ENCODE measurements at regions not wholly inside any gene's neighbourhood (a gene's known extent, or its start where the extent isn't known, plus 50 kb on each side); places are given as distances from the start of the nearest gene placed in this dataset.

GRCh38 chr10:21260066-21260465, 265.4 kb downstream of the SKIDA1 start:
- H3K9me1 ChIP-seq (ENCODE audit: control insufficient read depth, extremely low read depth, insufficient read depth, low read length), result no peaks in the 10 kb centered on the region

GRCh38 chr10:21257919-21258318, 267.6 kb downstream of the SKIDA1 start:
- Histone ChIP-seq H3K27me3 (ENCODE audit: control insufficient read depth, extremely low read depth, insufficient read depth, low read length) (no peaks in the 10 kb centered on the region), H3K4me1 (ENCODE audit: control insufficient read depth, extremely low read depth, insufficient read depth, low read length) (no peaks in the 10 kb centered on the region), H4K20me1 (ENCODE audit: control insufficient read depth, extremely low read depth, insufficient read depth, low read length) (no peaks in the 10 kb centered on the region), H3K9ac (ENCODE audit: control insufficient read depth, extremely low read depth, insufficient read depth, low read length) (no peak overlapping the region), H3K79me2 (ENCODE audit: control insufficient read depth, insufficient read depth, low read length) (no peaks in the 10 kb centered on the region), H3K9me1 (ENCODE audit: control insufficient read depth, extremely low read depth, insufficient read depth, low read length) (no peaks in the 10 kb centered on the region), H3K36me3 (ENCODE audit: control insufficient read depth in 2 of 2, extremely low read depth in 1 of 2, insufficient read depth in 2 of 2, low read length in 2 of 2) (no peaks in the 10 kb centered on the region), H3K4me3 (ENCODE audit: control insufficient read depth in 2 of 3, extremely low read depth in 1 of 3, insufficient read depth in 2 of 3, low read depth in 1 of 3, low read length in 3 of 3) (no peak overlapping the region), H3K9me3 (ENCODE audit: control insufficient read depth, low read depth, low read length) (no peaks in the 10 kb centered on the region), H3K27ac (ENCODE audit: control insufficient read depth, insufficient read depth, low read length) (no peak overlapping the region), H2AFZ (ENCODE audit: control insufficient read depth, low read length) (no peak overlapping the region), H3K4me2 (ENCODE audit: control insufficient read depth, extremely low read depth, insufficient read depth, low read depth, low read length) (no peak overlapping the region)
- TF ChIP-seq, protein P1, sequence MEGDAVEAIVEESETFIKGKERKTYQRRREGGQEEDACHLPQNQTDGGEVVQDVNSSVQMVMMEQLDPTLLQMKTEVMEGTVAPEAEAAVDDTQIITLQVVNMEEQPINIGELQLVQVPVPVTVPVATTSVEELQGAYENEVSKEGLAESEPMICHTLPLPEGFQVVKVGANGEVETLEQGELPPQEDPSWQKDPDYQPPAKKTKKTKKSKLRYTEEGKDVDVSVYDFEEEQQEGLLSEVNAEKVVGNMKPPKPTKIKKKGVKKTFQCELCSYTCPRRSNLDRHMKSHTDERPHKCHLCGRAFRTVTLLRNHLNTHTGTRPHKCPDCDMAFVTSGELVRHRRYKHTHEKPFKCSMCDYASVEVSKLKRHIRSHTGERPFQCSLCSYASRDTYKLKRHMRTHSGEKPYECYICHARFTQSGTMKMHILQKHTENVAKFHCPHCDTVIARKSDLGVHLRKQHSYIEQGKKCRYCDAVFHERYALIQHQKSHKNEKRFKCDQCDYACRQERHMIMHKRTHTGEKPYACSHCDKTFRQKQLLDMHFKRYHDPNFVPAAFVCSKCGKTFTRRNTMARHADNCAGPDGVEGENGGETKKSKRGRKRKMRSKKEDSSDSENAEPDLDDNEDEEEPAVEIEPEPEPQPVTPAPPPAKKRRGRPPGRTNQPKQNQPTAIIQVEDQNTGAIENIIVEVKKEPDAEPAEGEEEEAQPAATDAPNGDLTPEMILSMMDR (optimal IDR thresholded peaks at IDR 0.05 in 1 of 3, IDR thresholded peaks at IDR 0.05 in 1 of 3, conservative IDR thresholded peaks at IDR 0.05 in 1 of 3; ENCODE audit: extremely low read depth in 1 of 3, insufficient read depth in 2 of 3, low read length in 3 of 3), result no peak
- TF ChIP-seq EZH2 (IDR thresholded peaks at IDR 0.05; ENCODE audit: low read length), result no peak
- dilution Hi-C loops (cut with MboI; ENCODE audit: extremely low pct_ligation_motif_present, low sequenced_read_pairs), result no loop called here
- no peak for FAIRE-seq
- no peak for DNase-seq (ENCODE audit: low read depth, low spot score)

More at GRCh38 chr10:21260066-21260465, 265.4 kb downstream of the SKIDA1 start:
- Histone ChIP-seq H2AFZ (ENCODE audit: control insufficient read depth, low read length) (no peak overlapping the region), H3K9ac (ENCODE audit: control insufficient read depth, extremely low read depth, insufficient read depth, low read length) (no peak overlapping the region), H4K20me1 (ENCODE audit: control insufficient read depth, extremely low read depth, insufficient read depth, low read length) (no peaks in the 10 kb centered on the region), H3K4me3 (ENCODE audit: control insufficient read depth in 2 of 3, extremely low read depth in 1 of 3, insufficient read depth in 2 of 3, low read depth in 1 of 3, low read length in 3 of 3) (no peak overlapping the region), H3K4me2 (ENCODE audit: control insufficient read depth, extremely low read depth, insufficient read depth, low read depth, low read length) (no peak overlapping the region), H3K36me3 (ENCODE audit: control insufficient read depth in 2 of 2, extremely low read depth in 1 of 2, insufficient read depth in 2 of 2, low read length in 2 of 2) (no peaks in the 10 kb centered on the region), H3K79me2 (ENCODE audit: control insufficient read depth, insufficient read depth, low read length) (no peaks in the 10 kb centered on the region), H3K27ac (ENCODE audit: control insufficient read depth, insufficient read depth, low read length) (no peak overlapping the region), H3K4me1 (ENCODE audit: control insufficient read depth, extremely low read depth, insufficient read depth, low read length) (peaks cover 6% of the 10 kb centered on the region), H3K9me3 (ENCODE audit: control insufficient read depth, low read depth, low read length) (no peaks in the 10 kb centered on the region), H3K27me3 (ENCODE audit: control insufficient read depth, extremely low read depth, insufficient read depth, low read length) (no peaks in the 10 kb centered on the region)
- dilution Hi-C loops (cut with MboI; ENCODE audit: extremely low pct_ligation_motif_present, low sequenced_read_pairs), result no loop called here
- DNase-seq (ENCODE audit: low read depth, low spot score) (no peak), FAIRE-seq (no peak)
- TF ChIP-seq, protein P1 (optimal IDR thresholded peaks at IDR 0.05 in 1 of 3, IDR thresholded peaks at IDR 0.05 in 1 of 3, conservative IDR thresholded peaks at IDR 0.05 in 1 of 3; ENCODE audit: extremely low read depth in 1 of 3, insufficient read depth in 2 of 3, low read length in 3 of 3), result no peak
- no peak for TF ChIP-seq EZH2 (IDR thresholded peaks at IDR 0.05; ENCODE audit: low read length)

Measured in keratinocyte (primary cell).